Panc1 (cell line): ENCODE measurements at regions not wholly inside any gene's neighbourhood (a gene's known extent, or its start where the extent isn't known, plus 50 kb on each side); places are given as distances from the start of the nearest gene placed in this dataset.

Source experiments
- ATAC-seq: fragments of 200-7000 bp; cut with Tn5 transposase; 2 replicates; pipeline ENCODE4 v1.9.1; 2020; ENCODE audit warnings: mild to moderate bottlenecking, moderate library complexity
- BruUV-seq: library from RNA; stranded (reverse); fragments of 400-500 nt; replicated peaks from 2 replicates; lab custom pipeline; 2021; lab: Mats Ljungman, UMichigan
- CTCF ChIA-PET: fragments of 300-600 bp; sonication (Branson Sonifier 250); formaldehyde crosslinking; loops from one replicate; lab custom pipeline; 2022; ENCODE audit warnings: antibody characterized with exemption; lab: Charles Lee
- POLR2A ChIA-PET: fragments of 300-600 bp; sonication (Branson Sonifier 250); formaldehyde crosslinking; loops from one replicate; lab custom pipeline; 2022; ENCODE audit warnings: antibody characterized with exemption; lab: Charles Lee
- DNase-seq: peaks from one replicate; pipeline ENCODE4 v3.0.0-alpha.2; 2010; ENCODE audit warnings: low read depth, low spot score
- H3K27ac ChIP-seq: 2 replicates; pipeline ENCODE4 v1.5.1; 2011; ENCODE audit warnings: mild to moderate bottlenecking, low read length, inconsistent platforms
- H3K27me3 ChIP-seq: fragments of 200-500 bp; sonication (Bioruptor generic); 2 replicates; pipeline ENCODE4 v1.6.0; 2014; ENCODE audit warnings: low read length, inconsistent platforms; ENCODE audit not compliant: control insufficient read depth, insufficient read depth
- H3K36me3 ChIP-seq: fragments of 200-500 bp; sonication (Bioruptor generic); 2 replicates; pipeline ENCODE4 v1.5.1; 2014; ENCODE audit warnings: inconsistent platforms, mild to moderate bottlenecking, low read length, moderate library complexity; ENCODE audit not compliant: control insufficient read depth, insufficient read depth
- H3K4me1 ChIP-seq: 2 replicates; pipeline ENCODE4 v1.5.1; 2011; ENCODE audit warnings: inconsistent platforms, mild to moderate bottlenecking, low read length, moderate library complexity; ENCODE audit not compliant: control insufficient read depth, insufficient read depth
- H3K4me3 ChIP-seq, 2 experiments: 2 replicates each; pipeline ENCODE4 v1.5.1; 2011 to 2012; ENCODE audit warnings: low read depth in 2 of 2, low read length in 2 of 2, mild to moderate bottlenecking in 2 of 2, inconsistent platforms in 1 of 2, moderate library complexity in 1 of 2
- H3K9me3 ChIP-seq: fragments of 200-500 bp; sonication (Bioruptor generic); 2 replicates; pipeline ENCODE4 v1.5.1; 2014; ENCODE audit warnings: low read depth, mild to moderate bottlenecking, inconsistent platforms, low read length, moderate library complexity; ENCODE audit not compliant: control insufficient read depth, insufficient read depth
- POLR2AphosphoS5 ChIP-seq: IDR thresholded peaks from 2 replicates; pipeline ENCODE4 v1.6.1; 2012; ENCODE audit warnings: mild to moderate bottlenecking, low read depth, low read length, moderate library complexity
- SIN3A ChIP-seq: IDR thresholded peaks from 2 replicates; pipeline ENCODE4 v1.6.1; 2012; ENCODE audit warnings: low read depth, mild to moderate bottlenecking, low read length, moderate library complexity, borderline replicate concordance; ENCODE audit not compliant: insufficient read depth
- TCF7L2 ChIP-seq: IDR thresholded peaks from 2 replicates; pipeline ENCODE4 v1.6.1; 2011; ENCODE audit warnings: mild to moderate bottlenecking, low read depth, low read length, inconsistent platforms
- in situ Hi-C: cut with HindIII; loops from 2 replicates; pipeline ENCODE4 v1.10.0; 2016; ENCODE audit warnings: low sequenced_read_pairs, low pct_unique_long_range_greater_than_20kb
- intact Hi-C: fragments of 100-400 bp; cut with micrococcal nuclease; formaldehyde crosslinking; loops from one replicate; pipeline ENCODE4 v1.10.0; 2022; ENCODE audit not compliant: unreplicated experiment
- TF ChIP-seq, protein P1 (sequence below), 2 experiments: IDR thresholded peaks; 2 replicates each; pipeline ENCODE4 v1.6.1; 2011 to 2012; ENCODE audit warnings: low read depth in 2 of 2, control low read depth in 1 of 2, low read length in 1 of 2, mild to moderate bottlenecking in 1 of 2, moderate library complexity in 1 of 2; ENCODE audit not compliant: insufficient read depth in 1 of 2
- TF ChIP-seq, protein P2 (sequence below): fragments of 450-650 bp; IDR thresholded peaks from 2 replicates; pipeline ENCODE4 v1.5.1; 2017; ENCODE audit warnings: mild to moderate bottlenecking

DNA sequence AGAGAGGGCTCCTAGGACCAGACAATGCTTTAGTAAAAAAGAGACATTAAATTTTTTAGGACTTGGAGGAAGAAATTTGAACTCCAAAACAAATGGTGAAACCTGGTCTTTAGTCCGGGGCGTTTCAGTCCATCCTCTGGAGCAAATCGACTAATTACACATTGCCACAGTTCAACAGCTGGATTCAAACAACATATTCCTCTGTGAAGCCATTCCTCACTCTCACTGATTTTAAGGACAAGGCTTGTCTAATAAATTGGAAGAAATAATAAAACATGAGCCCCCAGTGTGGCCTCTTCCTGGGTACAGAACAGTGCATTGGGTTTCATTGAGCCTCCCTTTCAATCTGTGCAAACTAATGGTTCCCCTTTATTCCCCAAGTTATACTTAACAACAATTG is 165.1 kb downstream of the UCK2 start:
- H3K36me3 ChIP-seq: no peaks in the 10 kb centered on the region
- intact Hi-C loops: no loop called here
- CTCF ChIA-PET: no interaction called here
- no peaks in the 10 kb centered on the region for H3K4me1 ChIP-seq
- POLR2A ChIA-PET: no interaction called here
- H3K27ac ChIP-seq: no peak overlapping the region
- BruUV-seq: no TSS peak
- in situ Hi-C loops: no loop called here
- no peak overlapping the region for H3K4me3 ChIP-seq
- DNase-seq (no peak), ATAC-seq (no peak)
- TF ChIP-seq POLR2AphosphoS5 (no peak), SIN3A (no peak), TCF7L2 (no peak)
- TF ChIP-seq, protein P1, sequence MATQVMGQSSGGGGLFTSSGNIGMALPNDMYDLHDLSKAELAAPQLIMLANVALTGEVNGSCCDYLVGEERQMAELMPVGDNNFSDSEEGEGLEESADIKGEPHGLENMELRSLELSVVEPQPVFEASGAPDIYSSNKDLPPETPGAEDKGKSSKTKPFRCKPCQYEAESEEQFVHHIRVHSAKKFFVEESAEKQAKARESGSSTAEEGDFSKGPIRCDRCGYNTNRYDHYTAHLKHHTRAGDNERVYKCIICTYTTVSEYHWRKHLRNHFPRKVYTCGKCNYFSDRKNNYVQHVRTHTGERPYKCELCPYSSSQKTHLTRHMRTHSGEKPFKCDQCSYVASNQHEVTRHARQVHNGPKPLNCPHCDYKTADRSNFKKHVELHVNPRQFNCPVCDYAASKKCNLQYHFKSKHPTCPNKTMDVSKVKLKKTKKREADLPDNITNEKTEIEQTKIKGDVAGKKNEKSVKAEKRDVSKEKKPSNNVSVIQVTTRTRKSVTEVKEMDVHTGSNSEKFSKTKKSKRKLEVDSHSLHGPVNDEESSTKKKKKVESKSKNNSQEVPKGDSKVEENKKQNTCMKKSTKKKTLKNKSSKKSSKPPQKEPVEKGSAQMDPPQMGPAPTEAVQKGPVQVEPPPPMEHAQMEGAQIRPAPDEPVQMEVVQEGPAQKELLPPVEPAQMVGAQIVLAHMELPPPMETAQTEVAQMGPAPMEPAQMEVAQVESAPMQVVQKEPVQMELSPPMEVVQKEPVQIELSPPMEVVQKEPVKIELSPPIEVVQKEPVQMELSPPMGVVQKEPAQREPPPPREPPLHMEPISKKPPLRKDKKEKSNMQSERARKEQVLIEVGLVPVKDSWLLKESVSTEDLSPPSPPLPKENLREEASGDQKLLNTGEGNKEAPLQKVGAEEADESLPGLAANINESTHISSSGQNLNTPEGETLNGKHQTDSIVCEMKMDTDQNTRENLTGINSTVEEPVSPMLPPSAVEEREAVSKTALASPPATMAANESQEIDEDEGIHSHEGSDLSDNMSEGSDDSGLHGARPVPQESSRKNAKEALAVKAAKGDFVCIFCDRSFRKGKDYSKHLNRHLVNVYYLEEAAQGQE (IDR thresholded peaks at IDR 0.05; ENCODE audit: insufficient read depth in 1 of 2, low read depth in 2 of 2, low read length in 1 of 2): no peak
- TF ChIP-seq, protein P2, sequence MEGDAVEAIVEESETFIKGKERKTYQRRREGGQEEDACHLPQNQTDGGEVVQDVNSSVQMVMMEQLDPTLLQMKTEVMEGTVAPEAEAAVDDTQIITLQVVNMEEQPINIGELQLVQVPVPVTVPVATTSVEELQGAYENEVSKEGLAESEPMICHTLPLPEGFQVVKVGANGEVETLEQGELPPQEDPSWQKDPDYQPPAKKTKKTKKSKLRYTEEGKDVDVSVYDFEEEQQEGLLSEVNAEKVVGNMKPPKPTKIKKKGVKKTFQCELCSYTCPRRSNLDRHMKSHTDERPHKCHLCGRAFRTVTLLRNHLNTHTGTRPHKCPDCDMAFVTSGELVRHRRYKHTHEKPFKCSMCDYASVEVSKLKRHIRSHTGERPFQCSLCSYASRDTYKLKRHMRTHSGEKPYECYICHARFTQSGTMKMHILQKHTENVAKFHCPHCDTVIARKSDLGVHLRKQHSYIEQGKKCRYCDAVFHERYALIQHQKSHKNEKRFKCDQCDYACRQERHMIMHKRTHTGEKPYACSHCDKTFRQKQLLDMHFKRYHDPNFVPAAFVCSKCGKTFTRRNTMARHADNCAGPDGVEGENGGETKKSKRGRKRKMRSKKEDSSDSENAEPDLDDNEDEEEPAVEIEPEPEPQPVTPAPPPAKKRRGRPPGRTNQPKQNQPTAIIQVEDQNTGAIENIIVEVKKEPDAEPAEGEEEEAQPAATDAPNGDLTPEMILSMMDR: no peak
- H3K27me3 ChIP-seq: no peaks in the 10 kb centered on the region
- no peaks in the 10 kb centered on the region for H3K9me3 ChIP-seq

DNA sequence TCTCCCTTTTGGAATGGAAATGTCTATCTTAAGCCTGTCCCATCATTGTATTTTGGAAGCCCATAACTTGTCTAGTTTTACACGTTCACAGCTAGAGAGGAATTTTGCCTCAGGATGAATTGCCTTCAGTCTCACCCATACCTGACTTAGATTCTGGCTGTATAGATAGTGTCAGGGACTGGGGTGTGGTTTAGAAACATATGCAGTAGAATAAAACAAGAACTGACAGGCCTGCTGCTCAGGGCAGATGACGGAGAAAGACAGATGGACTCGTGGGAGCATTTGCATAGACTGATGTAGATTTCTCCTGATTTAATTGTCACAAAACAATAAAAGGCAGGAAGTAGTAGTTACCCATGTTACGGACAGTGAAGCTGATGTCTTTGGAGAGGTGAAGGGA is 166.7 kb downstream of the UCK2 start:
- H3K4me3 ChIP-seq: no peak overlapping the region
- H3K27me3 ChIP-seq: no peaks in the 10 kb centered on the region
- ChIA-PET POLR2A (no interaction called here), CTCF (no interaction called here)
- no peaks in the 10 kb centered on the region for H3K9me3 ChIP-seq
- in situ Hi-C loops (no loop called here), intact Hi-C loops (no loop called here)
- TF ChIP-seq TCF7L2 (no peak), POLR2AphosphoS5 (no peak), SIN3A (no peak)
- TF ChIP-seq, protein P1 (IDR thresholded peaks at IDR 0.05; ENCODE audit: insufficient read depth in 1 of 2, low read depth in 2 of 2, low read length in 1 of 2): no peak
- TF ChIP-seq, protein P2: no peak
- H3K4me1 ChIP-seq: no peaks in the 10 kb centered on the region
- no peak for ATAC-seq
- H3K27ac ChIP-seq: no peak overlapping the region
- no TSS peak for BruUV-seq
- no peaks in the 10 kb centered on the region for H3K36me3 ChIP-seq
- no peak for DNase-seq
